K562 (cell line): ENCODE measurements at regions not wholly inside any gene's neighbourhood (a gene's known extent, or its start where the extent isn't known, plus 50 kb on each side); places are given as distances from the start of the nearest gene placed in this dataset.

Experiments used
- ATAC-seq: fragments of 200-7000 bp; cut with Tn5 transposase; 3 replicates; pipeline ENCODE4 v1.9.1; 2020; ENCODE audit warnings: moderate library complexity
- BruUV-seq: library from RNA; stranded (reverse); fragments of 400-500 nt; replicated peaks from 2 replicates; lab custom pipeline; 2021; lab: Mats Ljungman, UMichigan
- CTCF ChIA-PET: fragments of 300-600 bp; formaldehyde crosslinking; extraction: SDS; loops from one replicate; lab custom pipeline; 2021; ENCODE audit warnings: low intra/inter-chr PET ratio; lab: Yijun Ruan, JAX
- POLR2A ChIA-PET: fragments of 300-600, 350-650 bp; sonication (Branson Sonifier 250); formaldehyde crosslinking; extraction: SDS; loops from one replicate; lab custom pipeline; 2021; ENCODE audit warnings: antibody characterized with exemption, inconsistent platforms; lab: Yijun Ruan, JAX
- DNase-seq, 4 experiments: peaks; one replicate each; pipeline versions ENCODE4 v3.0.0 to v3.0.0-alpha.2; 2011 to 2018; ENCODE audit warnings: low spot score in 3 of 4, mixed read lengths in 3 of 4; ENCODE audit errors: extremely low read depth in 1 of 4
- FAIRE-seq: peaks from 2 replicates; lab custom pipeline; 2011; peaks lifted over from hg19 to GRCh38; lab: Jason Lieb, UNC
- H2AFZ ChIP-seq: 2 replicates; pipeline ENCODE4 v1.6.0; 2011; ENCODE audit warnings: low read depth, low read length, control low read depth, inconsistent platforms
- H3K27ac ChIP-seq: fragments of 200-600 bp; 3 replicates; pipeline ENCODE4 v1.8.0; 2011; ENCODE audit warnings: low read depth, mild to moderate bottlenecking, control low read depth, inconsistent platforms, low read length, moderate library complexity, mixed read lengths; ENCODE audit errors: extremely low read depth
- H3K27me3 ChIP-seq, 2 experiments: fragments of 300-600 bp in 1 of 2; 2 replicates in 1 of 2; 3 replicates in 1 of 2; pipeline versions ENCODE4 v1.6.0 to v1.8.0; 2011; ENCODE audit warnings: inconsistent platforms in 2 of 2, low read length in 2 of 2, mild to moderate bottlenecking in 1 of 2, mixed read lengths in 1 of 2, moderate library complexity in 1 of 2; ENCODE audit not compliant: control insufficient read depth in 2 of 2, insufficient read depth in 2 of 2
- H3K36me3 ChIP-seq: fragments of 300-600 bp; 3 replicates; pipeline ENCODE4 v1.8.0; 2011; ENCODE audit warnings: mild to moderate bottlenecking, low read length, inconsistent platforms; ENCODE audit not compliant: control insufficient read depth, insufficient read depth
- H3K4me1 ChIP-seq, 2 experiments: fragments of 200-600 bp in 1 of 2; replicated peaks in 1 of 2; 2 replicates in 1 of 2; 3 replicates in 1 of 2; pipeline versions ENCODE4 v1.5.1 to v1.8.0; 2011; ENCODE audit warnings: inconsistent platforms in 2 of 2, low read length in 2 of 2, mild to moderate bottlenecking in 1 of 2, mixed read lengths in 1 of 2, moderate library complexity in 1 of 2; ENCODE audit not compliant: control insufficient read depth in 2 of 2, insufficient read depth in 2 of 2
- H3K4me2 ChIP-seq: 2 replicates; pipeline ENCODE4 v1.6.1; 2011; ENCODE audit warnings: low read length, control low read depth, inconsistent platforms, mixed read lengths; ENCODE audit not compliant: insufficient read depth
- H3K4me3 ChIP-seq: fragments of 200-600 bp; sonication (generic), shearing (Covaris generic); 2 replicates; pipeline ENCODE4 v1.5.1; 2016; ENCODE audit warnings: control low read depth, inconsistent platforms
- H3K79me2 ChIP-seq: fragments of 200-600 bp; 3 replicates; pipeline ENCODE4 v1.8.0; 2011; ENCODE audit warnings: low read length, inconsistent platforms; ENCODE audit not compliant: control insufficient read depth, insufficient read depth
- H3K9ac ChIP-seq, 2 experiments: 2 replicates each; pipeline versions ENCODE4 v1.6.0 to v1.6.1; 2011; ENCODE audit warnings: low read depth in 2 of 2, low read length in 2 of 2, control low read depth in 1 of 2, inconsistent platforms in 1 of 2, mild to moderate bottlenecking in 1 of 2, mixed read lengths in 1 of 2; ENCODE audit not compliant: insufficient read depth in 1 of 2
- H3K9me1 ChIP-seq: one replicate; pipeline ENCODE4 v1.6.0; 2011; ENCODE audit warnings: inconsistent platforms, mild to moderate bottlenecking, low read length, moderate library complexity; ENCODE audit not compliant: control insufficient read depth, insufficient read depth
- H3K9me3 ChIP-seq: replicated peaks from 2 replicates; pipeline ENCODE4 v1.5.1; 2011; ENCODE audit warnings: low read depth, low read length, inconsistent platforms; ENCODE audit not compliant: control insufficient read depth, insufficient read depth
- H4K20me1 ChIP-seq: replicated peaks from 2 replicates; pipeline ENCODE4 v1.6.1; 2011; ENCODE audit warnings: low read length, inconsistent platforms, mixed read lengths; ENCODE audit not compliant: control insufficient read depth, insufficient read depth
- ARID4B ChIP-seq: sonication (generic); formaldehyde crosslinking; IDR thresholded peaks from 2 replicates; pipeline ENCODE4 v1.8.0; 2022; ENCODE audit warnings: mild to moderate bottlenecking, missing genetic modification reagents
- BHLHE40 ChIP-seq: IDR thresholded peaks from 2 replicates; pipeline ENCODE4 v1.6.1; 2011; ENCODE audit warnings: low read length, improper control_type of control experiment
- E2F5 ChIP-seq: sonication (generic); formaldehyde crosslinking; IDR thresholded peaks from 2 replicates; pipeline ENCODE4 v1.8.0; 2022; ENCODE audit warnings: mild to moderate bottlenecking, missing genetic modification reagents
- HDAC1 ChIP-seq, 2 experiments: fragments of 450-650 bp; IDR thresholded peaks; 2 replicates each; pipeline ENCODE4 v1.6.1; 2016 to 2017; ENCODE audit warnings: inconsistent platforms in 1 of 2, mild to moderate bottlenecking in 1 of 2, moderate library complexity in 1 of 2
- KLF16 ChIP-seq: IDR thresholded peaks from 2 replicates; pipeline ENCODE4 v1.6.1; 2016; ENCODE audit warnings: antibody characterized with exemption
- POLR3A ChIP-seq: IDR thresholded peaks from 2 replicates; pipeline ENCODE4 v1.6.1; 2011; ENCODE audit warnings: borderline replicate concordance, mild to moderate bottlenecking, moderate library complexity; ENCODE audit not compliant: insufficient read length, insufficient read depth; ENCODE audit errors: extremely low read depth
- SP2 ChIP-seq: IDR thresholded peaks from 2 replicates; pipeline ENCODE4 v1.6.1; 2011; ENCODE audit warnings: mild to moderate bottlenecking, low read depth, low read length, moderate library complexity; ENCODE audit not compliant: poor library complexity, severe bottlenecking; ENCODE audit errors: extremely low read depth
- ZBTB43 ChIP-seq: sonication (generic); formaldehyde crosslinking; IDR thresholded peaks from 2 replicates; pipeline ENCODE4 v1.8.0; 2023; ENCODE audit warnings: mild to moderate bottlenecking, missing genetic modification reagents
- WGBS: fragments of 100-300 bp; shearing (Covaris generic); methylation state at CpG from one replicate; pipeline ENCODE4 v1.1.6; 2016; ENCODE audit warnings: low coverage, mixed read lengths; ENCODE audit not compliant: insufficient coverage; ENCODE audit errors: missing lambda C conversion rate; 5-methylcytosine and 5-hydroxymethylcytosine counted together
- in situ Hi-C: fragments of 300-500 bp; cut with MboI; formaldehyde crosslinking; loops from 4 replicates; pipeline ENCODE4 v1.15.0; 2018; ENCODE audit warnings: inconsistent platforms, mixed read lengths
- intact Hi-C: fragments of 100-400 bp; cut with micrococcal nuclease; formaldehyde crosslinking; loops from 2 replicates; pipeline ENCODE4 v1.14.2; 2022

- TF ChIP-seq ZBTB43 (CRISPR knock-in tag): no peak
- TF ChIP-seq ARID4B: no peak
- TF ChIP-seq E2F5 (CRISPR knock-in tag): no peak
These were observed 120.3 kb upstream of the CADPS start (continued) for GRCh38 chr3:62995530-62995929.

- no peak overlapping the region for H3K4me3 ChIP-seq
- H3K9me3 ChIP-seq: no peaks in the 10 kb centered on the region
- in situ Hi-C loops: no loop called here
- H3K4me1 ChIP-seq: no peaks in the 10 kb centered on the region
- H3K36me3 ChIP-seq: no peaks in the 10 kb centered on the region
- H3K27ac ChIP-seq: no peak overlapping the region
- H3K9ac ChIP-seq: no peak overlapping the region
- POLR2A ChIA-PET: no interaction called here
- 0% methylated on average over 2 of the region's 2 CpGs for WGBS
- no peaks in the 10 kb centered on the region for H3K9me1 ChIP-seq
- intact Hi-C loops: loop anchor here (10.0 kb wide), 1 partner anchor 83 kb away; no protein-coding TSS in a partner anchor
- no TSS peak for BruUV-seq
- H4K20me1 ChIP-seq: no peaks in the 10 kb centered on the region
- H3K27me3 ChIP-seq: no peaks in the 10 kb centered on the region
- H2AFZ ChIP-seq: no peak overlapping the region
- CTCF ChIA-PET: no interaction called here
- DNase-seq: no peak
- ATAC-seq: no peak
- FAIRE-seq: no peak
- H3K4me2 ChIP-seq: no peak overlapping the region
- no peaks in the 10 kb centered on the region for H3K79me2 ChIP-seq
- TF ChIP-seq KLF16: no peak
- no peak for TF ChIP-seq BHLHE40
- no peak for TF ChIP-seq SP2
- no peak for TF ChIP-seq ZBTB43 (CRISPR knock-in tag)
- TF ChIP-seq POLR3A: no peak
- no peak for TF ChIP-seq HDAC1 (IDR thresholded peaks at IDR 0.05)
These were observed 122.2 kb upstream of the CADPS start for GRCh38 chr3:62997369-62997768.
